HepG2 (cell line): ENCODE measurements at regions not wholly inside any gene's neighbourhood (a gene's known extent, or its start where the extent isn't known, plus 50 kb on each side); places are given as distances from the start of the nearest gene placed in this dataset.

ENCODE experiments used
- ATAC-seq: fragments of 200-7000 bp; cut with Tn5 transposase; 3 replicates; pipeline ENCODE4 v1.9.1; 2020; ENCODE audit warnings: mild to moderate bottlenecking, moderate library complexity
- BruUV-seq: library from RNA; stranded (reverse); fragments of 400-500 nt; replicated peaks from 2 replicates; lab custom pipeline; 2021; lab: Mats Ljungman, UMichigan
- CTCF ChIA-PET: fragments of 300-600 bp; formaldehyde crosslinking; extraction: SDS; loops from one replicate; lab custom pipeline; 2021; ENCODE audit warnings: low total read pairs, inconsistent platforms, low intra/inter-chr PET ratio; lab: Yijun Ruan, JAX
- POLR2A ChIA-PET: fragments of 350-600 bp; sonication (Branson Sonifier 250); formaldehyde crosslinking; loops from one replicate; lab custom pipeline; 2020; ENCODE audit warnings: antibody characterized with exemption, inconsistent platforms; lab: Yijun Ruan, JAX
- DNase-seq: peaks from one replicate; pipeline ENCODE4 v3.0.0-alpha.2; 2015; ENCODE audit warnings: low spot score
- FAIRE-seq: peaks from 3 replicates; lab custom pipeline; 2011; peaks lifted over from hg19 to GRCh38; lab: Jason Lieb, UNC
- H2AFZ ChIP-seq: one replicate; pipeline ENCODE4 v1.6.1; 2011; ENCODE audit warnings: low read length, inconsistent platforms
- H3K27ac ChIP-seq: fragments of 300-600 bp; 3 replicates; pipeline ENCODE4 v1.8.0; 2011; ENCODE audit warnings: mixed run types, mild to moderate bottlenecking, mixed read lengths, low read length, inconsistent platforms; ENCODE audit not compliant: insufficient read depth; ENCODE audit errors: extremely low read length
- H3K27me3 ChIP-seq, 2 experiments: fragments of 200-600 bp in 1 of 2; 2 replicates in 1 of 2; 3 replicates in 1 of 2; pipeline versions ENCODE4 v1.6.0 to v1.8.0; 2011; ENCODE audit warnings: low read length in 2 of 2, mild to moderate bottlenecking in 2 of 2, moderate library complexity in 2 of 2, inconsistent platforms in 1 of 2; ENCODE audit not compliant: insufficient read depth in 2 of 2, control insufficient read depth in 1 of 2
- H3K36me3 ChIP-seq, 2 experiments: fragments of 200-600 bp in 1 of 2; replicated peaks in 1 of 2; 2 replicates in 1 of 2; 3 replicates in 1 of 2; pipeline versions ENCODE4 v1.5.1 to v1.8.0; 2011; ENCODE audit warnings: low read length in 2 of 2, inconsistent platforms in 1 of 2; ENCODE audit not compliant: insufficient read depth in 2 of 2, control insufficient read depth in 1 of 2
- H3K4me1 ChIP-seq: 2 replicates; pipeline ENCODE4 v1.5.1; 2012; ENCODE audit warnings: low read length, inconsistent platforms; ENCODE audit not compliant: insufficient read depth
- H3K4me2 ChIP-seq: 2 replicates; pipeline ENCODE4 v1.6.0; 2011; ENCODE audit warnings: low read depth, low read length, inconsistent platforms
- H3K4me3 ChIP-seq, 3 experiments: fragments of 200-600 bp in 1 of 3; sonication (generic), shearing (Covaris generic) in 1 of 3; replicated peaks in 1 of 3; 2 replicates each; pipeline ENCODE4 v1.5.1; 2011 to 2016; ENCODE audit warnings: low read length in 3 of 3, inconsistent platforms in 2 of 3, low read depth in 2 of 3, mild to moderate bottlenecking in 2 of 3, control low read depth in 1 of 3, mixed read lengths in 1 of 3; ENCODE audit not compliant: insufficient read depth in 1 of 3
- H3K79me2 ChIP-seq: one replicate; pipeline ENCODE4 v1.6.1; 2011; ENCODE audit warnings: low read length, inconsistent platforms; ENCODE audit not compliant: insufficient read depth
- H3K9ac ChIP-seq: 2 replicates; pipeline ENCODE4 v1.6.0; 2011; ENCODE audit warnings: mild to moderate bottlenecking, low read depth, low read length, inconsistent platforms; ENCODE audit not compliant: insufficient read depth
- H3K9me3 ChIP-seq: 2 replicates; pipeline ENCODE4 v1.5.1; 2012; ENCODE audit warnings: mild to moderate bottlenecking, low read length
- H4K20me1 ChIP-seq: 2 replicates; pipeline ENCODE4 v1.6.0; 2011; ENCODE audit warnings: inconsistent platforms, mild to moderate bottlenecking, low read length, moderate library complexity; ENCODE audit not compliant: insufficient read depth
- ATF7 ChIP-seq, 2 experiments: fragments of 450-650 bp in 1 of 2; sonication (generic) in 1 of 2; formaldehyde crosslinking in 1 of 2; IDR thresholded peaks; 2 replicates each; pipeline versions ENCODE4 v1.4.0 to v1.6.1; 2016 to 2020; ENCODE audit warnings: antibody characterized with exemption in 1 of 2, mild to moderate bottlenecking in 1 of 2, missing genetic modification reagents in 1 of 2
- DNMT3B ChIP-seq: conservative IDR thresholded peaks from 2 replicates; pipeline ENCODE4 v1.6.1; 2016; ENCODE audit warnings: missing biosample characterization, control low read depth
- HNF4A ChIP-seq: sonication (generic); formaldehyde crosslinking; IDR thresholded peaks from 2 replicates; pipeline ENCODE4 v1.4.0; 2020; ENCODE audit warnings: missing genetic modification reagents
- HOXA3 ChIP-seq: sonication (generic); formaldehyde crosslinking; IDR thresholded peaks from 2 replicates; pipeline ENCODE4 v1.5.0; 2020; ENCODE audit warnings: missing genetic modification reagents
- NCOA1 ChIP-seq: sonication (generic); formaldehyde crosslinking; IDR thresholded peaks from 2 replicates; pipeline ENCODE4 v1.9.0; 2021; ENCODE audit warnings: missing genetic modification reagents
- PITX1 ChIP-seq: sonication (generic); formaldehyde crosslinking; IDR thresholded peaks from 2 replicates; pipeline ENCODE4 v1.5.1; 2020; ENCODE audit warnings: mild to moderate bottlenecking, missing genetic modification reagents
- REPIN1 ChIP-seq: sonication (generic); formaldehyde crosslinking; IDR thresholded peaks from 2 replicates; pipeline ENCODE4 v1.8.0; 2022; ENCODE audit warnings: missing genetic modification reagents, low read depth, mild to moderate bottlenecking, borderline replicate concordance
- SAFB2 ChIP-seq: sonication (generic); formaldehyde crosslinking; IDR thresholded peaks from 2 replicates; pipeline ENCODE4 v1.5.1; 2020; ENCODE audit warnings: missing genetic modification reagents, low read depth, mild to moderate bottlenecking, borderline replicate concordance
- SETDB1 ChIP-seq: sonication (generic); formaldehyde crosslinking; IDR thresholded peaks from 2 replicates; pipeline ENCODE4 v1.5.1; 2020; ENCODE audit warnings: missing genetic modification reagents, mild to moderate bottlenecking, borderline replicate concordance
- XRCC5 ChIP-seq: fragments of 200-400 bp; formaldehyde crosslinking; optimal IDR thresholded peaks from 2 replicates; pipeline ENCODE3; 2017; ENCODE audit warnings: mild to moderate bottlenecking, low read length
- ZFP82 ChIP-seq: sonication (generic); formaldehyde crosslinking; IDR thresholded peaks from 2 replicates; pipeline ENCODE4 v1.5.1; 2020; ENCODE audit warnings: mild to moderate bottlenecking, missing genetic modification reagents, borderline replicate concordance
- ZNF143 ChIP-seq: sonication (generic); formaldehyde crosslinking; IDR thresholded peaks from 2 replicates; pipeline ENCODE4 v1.4.0; 2020; ENCODE audit warnings: missing genetic modification reagents
- ZNF260 ChIP-seq: sonication (generic); formaldehyde crosslinking; IDR thresholded peaks from 2 replicates; pipeline ENCODE4 v1.4.0; 2020; ENCODE audit warnings: missing genetic modification reagents, low read depth, mild to moderate bottlenecking, borderline replicate concordance
- ZNF292 ChIP-seq: sonication (generic); formaldehyde crosslinking; IDR thresholded peaks from 2 replicates; pipeline ENCODE4 v1.8.1; 2022; ENCODE audit warnings: mild to moderate bottlenecking, low read depth, missing genetic modification reagents, borderline replicate concordance
- ZNF335 ChIP-seq: sonication (generic); formaldehyde crosslinking; IDR thresholded peaks from 2 replicates; pipeline ENCODE4 v1.4.0; 2020; ENCODE audit warnings: missing genetic modification reagents
- ZNF557 ChIP-seq: sonication (generic); formaldehyde crosslinking; IDR thresholded peaks from 2 replicates; pipeline ENCODE4 v1.4.0; 2020; ENCODE audit warnings: missing genetic modification reagents
- ZNF713 ChIP-seq: sonication (generic); formaldehyde crosslinking; IDR thresholded peaks from 2 replicates; pipeline ENCODE4 v1.4.0; 2020; ENCODE audit warnings: mild to moderate bottlenecking, missing genetic modification reagents
- ZNF768 ChIP-seq: sonication (generic); formaldehyde crosslinking; IDR thresholded peaks from 2 replicates; pipeline ENCODE4 v1.4.0; 2020; ENCODE audit warnings: missing genetic modification reagents
- ZNF850 ChIP-seq: sonication (generic); formaldehyde crosslinking; conservative IDR thresholded peaks from 2 replicates; pipeline ENCODE4 v1.9.0; 2021; ENCODE audit warnings: mild to moderate bottlenecking, missing genetic modification reagents
- ZNF879 ChIP-seq: sonication (generic); formaldehyde crosslinking; IDR thresholded peaks from 2 replicates; pipeline ENCODE4 v1.8.1; 2023; ENCODE audit warnings: missing genetic modification reagents
- ZSCAN21 ChIP-seq: sonication (generic); formaldehyde crosslinking; IDR thresholded peaks from 2 replicates; pipeline ENCODE4 v1.8.0; 2022; ENCODE audit warnings: mild to moderate bottlenecking, missing genetic modification reagents, moderate library complexity, borderline replicate concordance
- WGBS: methylation state at CpG from one replicate; pipeline ENCODE4 v1.1.6; 2017; ENCODE audit warnings: low lambda C conversion rate; 5-methylcytosine and 5-hydroxymethylcytosine counted together
- in situ Hi-C: cut with HindIII; loops from 2 replicates; pipeline ENCODE4 v1.10.0; 2017; ENCODE audit warnings: low pct_unique_long_range_greater_than_20kb; ENCODE audit not compliant: extremely low pct_ligation_motif_present
- intact Hi-C: fragments of 100-400 bp; cut with micrococcal nuclease; formaldehyde crosslinking; loops from one replicate; pipeline ENCODE4 v1.10.0; 2022; ENCODE audit not compliant: unreplicated experiment
- TF ChIP-seq, protein P1 (sequence below): sonication (generic); formaldehyde crosslinking; IDR thresholded peaks from 2 replicates; pipeline ENCODE4 v1.9.0; 2021; ENCODE audit warnings: missing genetic modification reagents, borderline replicate concordance
- TF ChIP-seq, protein P2 (sequence below): sonication (generic); formaldehyde crosslinking; IDR thresholded peaks from 2 replicates; pipeline ENCODE4 v1.4.0; 2020; ENCODE audit warnings: missing genetic modification reagents

DNA sequence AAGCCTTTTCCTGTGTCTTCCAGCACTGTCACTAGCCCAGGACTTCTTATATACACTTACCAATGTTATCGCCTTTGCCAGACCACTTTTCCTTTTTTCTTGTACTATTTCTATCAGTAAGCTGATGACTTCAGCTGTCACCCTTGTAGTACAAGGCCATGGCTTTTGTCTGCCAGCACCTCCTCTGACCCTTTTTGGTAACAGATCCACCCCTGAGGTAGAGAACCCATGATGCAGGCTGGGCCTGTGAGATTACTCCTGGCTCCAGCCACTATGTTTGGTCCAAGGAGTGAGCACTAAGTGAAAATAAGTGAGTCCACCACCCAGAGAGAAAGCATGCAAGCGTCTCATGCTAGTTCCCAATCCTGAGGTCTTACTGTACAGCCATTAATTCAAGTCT lies 406.7 kb downstream of the MLLT3 start:
- FAIRE-seq: no peak
- H3K9me3 ChIP-seq: no peaks in the 10 kb centered on the region
- no peak overlapping the region for H3K4me3 ChIP-seq
- POLR2A ChIA-PET: no interaction called here
- H3K4me2 ChIP-seq: no peak overlapping the region
- H3K27ac ChIP-seq: no peak overlapping the region
- no peaks in the 10 kb centered on the region for H3K27me3 ChIP-seq
- H3K36me3 ChIP-seq: no peaks in the 10 kb centered on the region
- intact Hi-C loops (no loop called here), in situ Hi-C loops (no loop called here)
- H4K20me1 ChIP-seq: no peaks in the 10 kb centered on the region
- no peak overlapping the region for H3K9ac ChIP-seq
- no peak overlapping the region for H2AFZ ChIP-seq
- no peaks in the 10 kb centered on the region for H3K79me2 ChIP-seq
- 4% methylated on average over 2 of the region's 2 CpGs for WGBS
- no peak for ATAC-seq
- no TSS peak for BruUV-seq
- H3K4me1 ChIP-seq: no peaks in the 10 kb centered on the region
- DNase-seq: no peak
- TF ChIP-seq ZFP82 (no peak), ZNF143 (CRISPR knock-in tag) (no peak), HNF4A (CRISPR knock-in tag) (no peak), SAFB2 (CRISPR knock-in tag) (no peak), ZNF335 (CRISPR knock-in tag) (no peak), ZNF260 (no peak), XRCC5 (no peak), PITX1 (CRISPR knock-in tag) (no peak), ZSCAN21 (CRISPR knock-in tag) (no peak), ZNF768 (no peak), ZNF879 (CRISPR knock-in tag) (no peak)
- CTCF ChIA-PET: no interaction called here

DNA sequence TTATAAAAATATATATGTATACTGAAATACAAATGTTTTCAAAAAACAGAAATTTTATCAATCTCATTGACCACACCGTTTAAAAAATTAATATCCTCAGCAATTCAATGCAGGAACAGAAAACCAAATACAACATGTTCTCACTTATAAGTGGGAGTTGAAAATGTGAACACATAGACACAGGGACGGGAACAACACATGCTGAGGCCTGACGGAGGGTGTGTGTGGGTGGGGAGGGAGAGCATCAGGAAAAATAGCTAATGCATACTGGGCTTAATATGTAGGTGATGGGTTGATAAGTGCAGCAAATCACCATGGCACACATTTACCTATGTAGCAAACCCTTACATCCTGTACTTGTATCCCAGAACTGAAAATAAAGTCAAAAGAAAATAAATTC lies 409.5 kb downstream of the MLLT3 start:
- Histone ChIP-seq H3K9ac (no peak overlapping the region), H3K27me3 (no peaks in the 10 kb centered on the region), H3K4me2 (no peak overlapping the region), H4K20me1 (no peaks in the 10 kb centered on the region), H3K9me3 (no peaks in the 10 kb centered on the region), H3K4me3 (no peak overlapping the region), H3K36me3 (no peaks in the 10 kb centered on the region), H2AFZ (no peak overlapping the region), H3K27ac (no peak overlapping the region), H3K4me1 (no peaks in the 10 kb centered on the region), H3K79me2 (no peaks in the 10 kb centered on the region)
- ATAC-seq: no peak
- ChIA-PET CTCF (no interaction called here), POLR2A (no interaction called here)
- no TSS peak for BruUV-seq
- WGBS: 0% methylated on average over 3 of the region's 3 CpGs
- no peak for FAIRE-seq
- intact Hi-C loops (no loop called here), in situ Hi-C loops (no loop called here)
- DNase-seq: no peak
- TF ChIP-seq ZNF292 (CRISPR knock-in tag): no peak
- TF ChIP-seq NCOA1: no peak
- TF ChIP-seq, protein P1, sequence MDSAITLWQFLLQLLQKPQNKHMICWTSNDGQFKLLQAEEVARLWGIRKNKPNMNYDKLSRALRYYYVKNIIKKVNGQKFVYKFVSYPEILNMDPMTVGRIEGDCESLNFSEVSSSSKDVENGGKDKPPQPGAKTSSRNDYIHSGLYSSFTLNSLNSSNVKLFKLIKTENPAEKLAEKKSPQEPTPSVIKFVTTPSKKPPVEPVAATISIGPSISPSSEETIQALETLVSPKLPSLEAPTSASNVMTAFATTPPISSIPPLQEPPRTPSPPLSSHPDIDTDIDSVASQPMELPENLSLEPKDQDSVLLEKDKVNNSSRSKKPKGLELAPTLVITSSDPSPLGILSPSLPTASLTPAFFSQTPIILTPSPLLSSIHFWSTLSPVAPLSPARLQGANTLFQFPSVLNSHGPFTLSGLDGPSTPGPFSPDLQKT (CRISPR knock-in tag): no peak
- TF ChIP-seq HOXA3 (CRISPR knock-in tag): no peak
- no peak for TF ChIP-seq ZNF557 (CRISPR knock-in tag)
- no peak for TF ChIP-seq ZNF713 (CRISPR knock-in tag)
- no peak for TF ChIP-seq SETDB1 (CRISPR knock-in tag)
- no peak for TF ChIP-seq ZNF850
- no peak for TF ChIP-seq REPIN1 (CRISPR knock-in tag)
- TF ChIP-seq, protein P2, sequence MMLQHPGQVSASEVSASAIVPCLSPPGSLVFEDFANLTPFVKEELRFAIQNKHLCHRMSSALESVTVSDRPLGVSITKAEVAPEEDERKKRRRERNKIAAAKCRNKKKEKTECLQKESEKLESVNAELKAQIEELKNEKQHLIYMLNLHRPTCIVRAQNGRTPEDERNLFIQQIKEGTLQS (CRISPR knock-in tag): no peak
- TF ChIP-seq ATF7 (IDR thresholded peaks at IDR 0.05): no peak
- no peak for TF ChIP-seq ATF7 (CRISPR knock-in tag; IDR thresholded peaks at IDR 0.05)
- no peak for TF ChIP-seq DNMT3B
